Tibial nerve (tissue), 3 donors: ENCODE measurements at regions not wholly inside any gene's neighbourhood (a gene's known extent, or its start where the extent isn't known, plus 50 kb on each side); places are given as distances from the start of the nearest gene placed in this dataset.

Source experiments
- CTCF ChIP-seq, 5 experiments: fragments of 200-600 bp in 3 of 5; fragments of 450-650 bp in 2 of 5; sonication (generic) in 3 of 5; IDR thresholded peaks; one replicate each; pipeline ENCODE4 v1.5.1; 2016 to 2019; ENCODE audit warnings: antibody characterized with exemption in 5 of 5, mild to moderate bottlenecking in 3 of 5, moderate library complexity in 2 of 5
- POLR2A ChIP-seq, 2 donors: fragments of 450-650 bp; IDR thresholded peaks; one replicate each; pipeline ENCODE4 v1.6.1; 2017; ENCODE audit warnings: antibody characterized with exemption in 2 of 2, mild to moderate bottlenecking in 2 of 2, moderate library complexity in 2 of 2

GRCh38 chr7:153415632-153416031 lies 636.6 kb upstream of the DPP6 start:
- TF ChIP-seq POLR2A (IDR thresholded peaks at IDR 0.05) (no peak), CTCF (IDR thresholded peaks at IDR 0.05) (no peak)
